ENCODE measurements at regions not wholly inside any gene's neighbourhood (a gene's known extent, or its start where the extent isn't known, plus 50 kb on each side); places are given as distances from the start of the nearest gene placed in this dataset.

- TF ChIP-seq, protein P1, sequence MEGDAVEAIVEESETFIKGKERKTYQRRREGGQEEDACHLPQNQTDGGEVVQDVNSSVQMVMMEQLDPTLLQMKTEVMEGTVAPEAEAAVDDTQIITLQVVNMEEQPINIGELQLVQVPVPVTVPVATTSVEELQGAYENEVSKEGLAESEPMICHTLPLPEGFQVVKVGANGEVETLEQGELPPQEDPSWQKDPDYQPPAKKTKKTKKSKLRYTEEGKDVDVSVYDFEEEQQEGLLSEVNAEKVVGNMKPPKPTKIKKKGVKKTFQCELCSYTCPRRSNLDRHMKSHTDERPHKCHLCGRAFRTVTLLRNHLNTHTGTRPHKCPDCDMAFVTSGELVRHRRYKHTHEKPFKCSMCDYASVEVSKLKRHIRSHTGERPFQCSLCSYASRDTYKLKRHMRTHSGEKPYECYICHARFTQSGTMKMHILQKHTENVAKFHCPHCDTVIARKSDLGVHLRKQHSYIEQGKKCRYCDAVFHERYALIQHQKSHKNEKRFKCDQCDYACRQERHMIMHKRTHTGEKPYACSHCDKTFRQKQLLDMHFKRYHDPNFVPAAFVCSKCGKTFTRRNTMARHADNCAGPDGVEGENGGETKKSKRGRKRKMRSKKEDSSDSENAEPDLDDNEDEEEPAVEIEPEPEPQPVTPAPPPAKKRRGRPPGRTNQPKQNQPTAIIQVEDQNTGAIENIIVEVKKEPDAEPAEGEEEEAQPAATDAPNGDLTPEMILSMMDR (IDR thresholded peaks at IDR 0.05; ENCODE audit: borderline replicate concordance, control extremely low read depth, extremely low read depth, insufficient read depth, missing control alignments), result no peak
- peak; percentile 83 for DNase-seq (ENCODE audit: low spot score)
- in situ Hi-C loops (cut with MboI; ENCODE audit: low sequenced_read_pairs, unreplicated experiment), result no loop called here
Measured at GRCh38 chr2:101622210-101623030, 75.1 kb upstream of the MAP4K4 start.

GRCh38 chr2:101619191-101619591 lies 78.3 kb upstream of the MAP4K4 start:
- in situ Hi-C loops (cut with MboI; ENCODE audit: low sequenced_read_pairs, unreplicated experiment), result no loop called here
- TF ChIP-seq, protein P1 (IDR thresholded peaks at IDR 0.05; ENCODE audit: borderline replicate concordance, control extremely low read depth, extremely low read depth, insufficient read depth, missing control alignments), result no peak
- DNase-seq (ENCODE audit: low spot score), result no peak

- in situ Hi-C loops (cut with MboI; ENCODE audit: low sequenced_read_pairs, unreplicated experiment), result no loop called here
- TF ChIP-seq, protein P1 (IDR thresholded peaks at IDR 0.05; ENCODE audit: borderline replicate concordance, control extremely low read depth, extremely low read depth, insufficient read depth, missing control alignments), result no peak
- no peak for DNase-seq (ENCODE audit: low spot score)
Measured at GRCh38 chr2:101617796-101618195, 79.7 kb upstream of the MAP4K4 start.

DNA sequence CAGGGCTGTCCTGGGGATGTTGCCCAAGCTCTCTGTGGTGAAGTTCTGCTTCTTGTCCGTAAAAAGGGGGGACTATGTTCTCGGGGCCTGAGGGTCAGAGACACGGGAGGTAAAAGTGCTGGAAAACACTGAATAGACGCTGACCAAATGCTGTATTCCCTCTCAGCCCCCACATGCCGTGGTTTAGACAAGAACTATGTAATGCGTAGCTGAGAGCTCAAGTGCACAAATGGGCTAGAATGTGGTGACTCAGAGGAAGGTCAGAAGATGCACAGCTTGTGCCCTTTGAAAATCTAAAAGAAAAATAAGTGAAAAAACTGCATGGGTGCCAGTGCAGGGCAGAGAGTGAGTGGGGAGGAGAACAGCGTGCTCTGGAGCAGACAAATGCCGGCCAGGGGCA lies 80.3 kb upstream of the MAP4K4 start:
- no peak for DNase-seq (ENCODE audit: low spot score)
- in situ Hi-C loops (cut with MboI; ENCODE audit: low sequenced_read_pairs, unreplicated experiment), result no loop called here
- TF ChIP-seq, protein P1 (IDR thresholded peaks at IDR 0.05; ENCODE audit: borderline replicate concordance, control extremely low read depth, extremely low read depth, insufficient read depth, missing control alignments), result no peak

DNA sequence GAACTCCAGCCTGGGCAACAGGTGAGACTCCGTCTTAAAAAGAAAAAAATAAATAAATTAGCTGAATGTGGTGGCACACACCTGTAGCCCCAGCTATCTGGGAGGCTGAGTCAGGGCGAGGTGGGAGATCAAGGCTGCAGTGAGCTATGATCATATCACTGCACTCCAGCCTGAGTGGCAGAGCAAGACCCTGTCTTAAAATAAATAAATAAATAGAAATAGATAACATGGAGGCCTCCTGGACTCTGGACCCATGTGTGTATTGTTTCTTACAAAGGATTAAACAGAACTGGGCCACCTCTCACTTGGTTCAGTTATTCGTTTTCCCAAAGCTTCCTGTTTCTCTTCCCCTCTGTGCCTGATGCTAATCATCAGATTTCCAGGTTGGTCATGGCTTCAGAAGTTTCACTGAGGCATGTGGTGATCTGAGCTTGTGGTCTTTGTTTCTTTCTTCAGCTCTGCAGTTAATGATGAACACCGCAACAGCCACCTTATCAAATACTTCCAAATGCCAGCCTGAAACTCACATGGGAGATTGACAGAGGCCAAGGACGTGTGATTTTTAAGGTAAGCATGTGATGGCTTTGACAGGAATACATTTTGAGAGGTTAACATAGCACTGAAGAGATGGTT lies 83.3 kb upstream of the MAP4K4 start:
- in situ Hi-C loops (cut with MboI; ENCODE audit: low sequenced_read_pairs, unreplicated experiment), result no loop called here
- TF ChIP-seq, protein P1 (IDR thresholded peaks at IDR 0.05; ENCODE audit: borderline replicate concordance, control extremely low read depth, extremely low read depth, insufficient read depth, missing control alignments), result no peak
- no peak for DNase-seq (ENCODE audit: low spot score)

GRCh38 chr2:101613056-101613704 lies 84.3 kb upstream of the MAP4K4 start:
- TF ChIP-seq, protein P1 (IDR thresholded peaks at IDR 0.05; ENCODE audit: borderline replicate concordance, control extremely low read depth, extremely low read depth, insufficient read depth, missing control alignments), result no peak
- no peak for DNase-seq (ENCODE audit: low spot score)
- in situ Hi-C loops (cut with MboI; ENCODE audit: low sequenced_read_pairs, unreplicated experiment), result no loop called here
